ENCODE measurements at regions not wholly inside any gene's neighbourhood (a gene's known extent, or its start where the extent isn't known, plus 50 kb on each side); places are given as distances from the start of the nearest gene placed in this dataset.

GRCh38 chr7:115844857-115845256 is 185.7 kb downstream of the TFEC start:
- H3K4me1 ChIP-seq (ENCODE audit: insufficient read depth), result no peaks in the 10 kb centered on the region
- H3K9me2 ChIP-seq (ENCODE audit: insufficient read depth), result peaks cover 9% of the 10 kb centered on the region
- Mint-ChIP-seq H3K9me3 (peaks cover 2% of the 10 kb centered on the region; the same call in 1 of the 3 replicates), H3K4me3 (no peak overlapping the region), H3K36me3 (ENCODE audit: low read depth) (no peaks in the 10 kb centered on the region; the same call in 2 of the 3 replicates), H3K4me1 (peaks cover 5% of the 10 kb centered on the region), H3K27me3 (ENCODE audit: insufficient read depth, low read depth, poor library complexity) (no peaks in the 10 kb centered on the region), H3K27ac (no peak overlapping the region)
- H3F3A ChIP-seq (replicated peaks; ENCODE audit: low read depth), result no peaks in the 10 kb centered on the region
- no peak for DNase-seq (ENCODE audit: low spot score)
- H3K4me3 ChIP-seq, result no peak overlapping the region
- no peaks in the 10 kb centered on the region for H3K27me3 ChIP-seq (ENCODE audit: insufficient read depth)
- ATAC-seq, result no peak
- no peaks in the 10 kb centered on the region for H4K20me1 ChIP-seq (replicated peaks; ENCODE audit: insufficient read depth)
- H3K27ac ChIP-seq (ENCODE audit: low read depth), result no peak overlapping the region
- H3K79me2 ChIP-seq (replicated peaks; ENCODE audit: insufficient read depth), result no peaks in the 10 kb centered on the region
- no peak overlapping the region for H2AFZ ChIP-seq
- no peaks in the 10 kb centered on the region for H3K36me3 ChIP-seq (ENCODE audit: insufficient read depth)
- no peak for TF ChIP-seq NANOG (IDR thresholded peaks at IDR 0.05; ENCODE audit: borderline replicate concordance)
- TF ChIP-seq ZNF331 (CRISPR knock-in tag; IDR thresholded peaks at IDR 0.05; ENCODE audit: low read depth), result no peak
- no peak for TF ChIP-seq ZNF462 (CRISPR knock-in tag; IDR thresholded peaks at IDR 0.05)
- TF ChIP-seq EZH2phosphoT487 (IDR thresholded peaks at IDR 0.05; ENCODE audit: unreplicated experiment), result no peak
- no peak for TF ChIP-seq ZNF114 (CRISPR knock-in tag; IDR thresholded peaks at IDR 0.05)
- no peak overlapping the region for H3K4me2 ChIP-seq

GRCh38 chr7:115840702-115841101 is 189.9 kb downstream of the TFEC start:
- H3K27me3 ChIP-seq (ENCODE audit: insufficient read depth), result no peaks in the 10 kb centered on the region
- peaks cover 9% of the 10 kb centered on the region for H3K9me2 ChIP-seq (ENCODE audit: insufficient read depth)
- no peaks in the 10 kb centered on the region for H4K20me1 ChIP-seq (replicated peaks; ENCODE audit: insufficient read depth)
- no peak overlapping the region for H3K4me2 ChIP-seq
- Mint-ChIP-seq H3K4me3 (no peak overlapping the region), H3K4me1 (peaks cover 2% of the 10 kb centered on the region; the same call in 1 of the 3 replicates), H3K27ac (no peak overlapping the region), H3K36me3 (ENCODE audit: low read depth) (no peaks in the 10 kb centered on the region; the same call in 2 of the 3 replicates), H3K27me3 (ENCODE audit: insufficient read depth, low read depth, poor library complexity) (no peaks in the 10 kb centered on the region), H3K9me3 (peaks cover 2% of the 10 kb centered on the region; the same call in 1 of the 3 replicates)
- no peaks in the 10 kb centered on the region for H3K36me3 ChIP-seq (ENCODE audit: insufficient read depth)
- H3K79me2 ChIP-seq (replicated peaks; ENCODE audit: insufficient read depth), result no peaks in the 10 kb centered on the region
- H2AFZ ChIP-seq, result no peak overlapping the region
- H3F3A ChIP-seq (replicated peaks; ENCODE audit: low read depth), result no peaks in the 10 kb centered on the region
- no peak overlapping the region for H3K27ac ChIP-seq (ENCODE audit: low read depth)
- DNase-seq (ENCODE audit: low spot score) (no peak), ATAC-seq (no peak)
- no peak overlapping the region for H3K4me3 ChIP-seq
- no peaks in the 10 kb centered on the region for H3K4me1 ChIP-seq (ENCODE audit: insufficient read depth)
- TF ChIP-seq ETS1 (IDR thresholded peaks at IDR 0.05) (no peak), STAT1 (IDR thresholded peaks at IDR 0.05; ENCODE audit: unreplicated experiment) (no peak), JUNB (IDR thresholded peaks at IDR 0.05; ENCODE audit: unreplicated experiment) (no peak), ZNF114 (CRISPR knock-in tag; IDR thresholded peaks at IDR 0.05) (no peak)
